ENCODE measurements at regions not wholly inside any gene's neighbourhood (a gene's known extent, or its start where the extent isn't known, plus 50 kb on each side); places are given as distances from the start of the nearest gene placed in this dataset.

DNA sequence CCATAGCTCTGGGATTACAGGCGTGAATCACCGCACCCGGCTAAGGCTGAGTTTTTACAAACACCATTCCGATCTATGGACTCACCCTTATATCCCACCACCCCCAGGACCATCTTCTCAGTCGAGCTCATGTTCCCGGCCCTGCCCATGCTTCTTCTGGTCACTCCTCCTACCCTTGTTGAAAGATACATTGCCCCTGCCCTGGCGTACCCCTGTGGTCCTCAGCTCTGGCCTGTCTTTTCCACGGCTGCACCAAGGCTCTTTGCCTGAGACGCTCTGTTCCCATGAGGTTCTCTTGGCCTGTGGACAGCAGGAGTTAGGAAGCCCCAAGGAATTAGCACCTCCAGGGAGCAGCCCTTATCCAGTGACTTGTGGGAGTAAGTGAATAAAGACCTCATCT, 379.4 kb upstream of the TNRC6C start:
- no peak for TF ChIP-seq CTCF (IDR thresholded peaks at IDR 0.05)
- FAIRE-seq (no peak), DNase-seq (peak in 1 of 6 donors; percentile 23), ATAC-seq (no peak)
- Histone ChIP-seq H3K9me3 (no peaks in the 10 kb centered on the region), H3K27ac (no peak overlapping the region), H3K27me3 (no peaks in the 10 kb centered on the region), H3K4me1 (no peaks in the 10 kb centered on the region), H3K36me3 (no peaks in the 10 kb centered on the region), H3K4me3 (no peak overlapping the region)
- intact Hi-C loops (cut with DNase I): no loop called here
- WGBS, 2 donors: 73 to 86% methylated on average over 9 of the region's 9 CpGs

- 41 to 56% methylated on average over 6 of the region's 6 CpGs for WGBS, 2 donors
- no peak overlapping the region for H3K4me3 ChIP-seq
- H3K27ac ChIP-seq: no peak overlapping the region
- ATAC-seq (peak in 2 of 4 donors; percentile 46 to 65), DNase-seq (no peak), FAIRE-seq (no peak)
- H3K36me3 ChIP-seq: no peaks in the 10 kb centered on the region
- intact Hi-C loops (cut with DNase I): no loop called here
- H3K9me3 ChIP-seq: no peaks in the 10 kb centered on the region
- no peak for TF ChIP-seq CTCF (IDR thresholded peaks at IDR 0.05)
- no peaks in the 10 kb centered on the region for H3K4me1 ChIP-seq
- no peaks in the 10 kb centered on the region for H3K27me3 ChIP-seq
Measured at GRCh38 chr17:77579682-77580081, 378.8 kb upstream of the TNRC6C start.

- intact Hi-C loops (cut with DNase I): no loop called here
- no peak for TF ChIP-seq CTCF (IDR thresholded peaks at IDR 0.05)
- Histone ChIP-seq H3K27me3 (no peaks in the 10 kb centered on the region), H3K27ac (no peak overlapping the region), H3K36me3 (no peaks in the 10 kb centered on the region), H3K4me3 (no peak overlapping the region), H3K9me3 (no peaks in the 10 kb centered on the region), H3K4me1 (no peaks in the 10 kb centered on the region)
- DNase-seq (no peak), ATAC-seq (no peak), FAIRE-seq (no peak)
- 50 to 52% methylated on average over 8 of the region's 8 CpGs for WGBS, 2 donors
Measured at GRCh38 chr17:77580531-77581270, 377.8 kb upstream of the TNRC6C start.

GRCh38 chr17:77581480-77581879, 377.0 kb upstream of the TNRC6C start:
- WGBS, 2 donors: 66% methylated on average over 2 of the region's 2 CpGs
- no peak for ATAC-seq

More at GRCh38 chr17:77581480-77581879, 377.0 kb upstream of the TNRC6C start:
- no peak for DNase-seq
- no peaks in the 10 kb centered on the region for H3K9me3 ChIP-seq
- intact Hi-C loops (cut with DNase I): no loop called here
- no peaks in the 10 kb centered on the region for H3K4me1 ChIP-seq
- no peak for TF ChIP-seq CTCF (IDR thresholded peaks at IDR 0.05)
- H3K4me3 ChIP-seq: no peak overlapping the region
- H3K36me3 ChIP-seq: no peaks in the 10 kb centered on the region
- no peak for FAIRE-seq
- H3K27ac ChIP-seq: no peak overlapping the region
- no peaks in the 10 kb centered on the region for H3K27me3 ChIP-seq

All from pancreas (tissue), 10 donors.